HG03432 (cell line): ENCODE measurements at regions not wholly inside any gene's neighbourhood (a gene's known extent, or its start where the extent isn't known, plus 50 kb on each side); places are given as distances from the start of the nearest gene placed in this dataset.
"Not testable (repeated sequence)": the region's sequence is repeated elsewhere in the genome, so short reads cannot be mapped to it uniquely, and the experiment has no call there.

Source experiments
- ATAC-seq: cut with Tn5 transposase; IDR thresholded peaks from one replicate; pipeline ENCODE4 v1.9.1; 2021; ENCODE audit warnings: mild to moderate bottlenecking, moderate library complexity; ENCODE audit not compliant: unreplicated experiment

- ATAC-seq, result not testable (repeated sequence)
These were observed 104.8 kb downstream of the LAT start for GRCh38 chr16:29089679-29090078.

GRCh38 chr16:29087673-29088072, 102.8 kb downstream of the LAT start:
- not testable (repeated sequence) for ATAC-seq

GRCh38 chr16:29081829-29082639, 97.2 kb downstream of the LAT start:
- peak; percentile 56 for ATAC-seq

- peak; percentile 91 for ATAC-seq
These were observed 89.9 kb downstream of the LAT start for GRCh38 chr16:29074554-29075402.

GRCh38 chr16:29062235-29062634, 77.4 kb downstream of the LAT start:
- ATAC-seq, result not testable (repeated sequence)

- ATAC-seq, result not testable (repeated sequence)
These were observed 76.6 kb downstream of the LAT start for GRCh38 chr16:29061467-29061921.

- ATAC-seq, result not testable (repeated sequence)
These were observed 75.4 kb downstream of the LAT start for GRCh38 chr16:29060022-29060810.

GRCh38 chr16:29059575-29059974, 74.7 kb downstream of the LAT start:
- not testable (repeated sequence) for ATAC-seq
